H1 (cell line): ENCODE measurements at regions not wholly inside any gene's neighbourhood (a gene's known extent, or its start where the extent isn't known, plus 50 kb on each side); places are given as distances from the start of the nearest gene placed in this dataset.

Source experiments
- CTCF ChIA-PET: fragments of 300-600 bp; sonication (Branson Sonifier 250); formaldehyde crosslinking; loops from one replicate; lab custom pipeline; 2021; ENCODE audit not compliant: partially characterized antibody; lab: Charles Lee
- POLR2A ChIA-PET: fragments of 300-600 bp; sonication (Branson Sonifier 250); formaldehyde crosslinking; loops from one replicate; lab custom pipeline; 2021; ENCODE audit warnings: inconsistent platforms; ENCODE audit not compliant: partially characterized antibody; lab: Charles Lee
- DNase-seq, 2 experiments: peaks; one replicate each; pipeline versions ENCODE4 v3.0.0 to v3.0.0-alpha.2; 2010 to 2022; ENCODE audit warnings: low spot score in 2 of 2, low read depth in 1 of 2, mixed read lengths in 1 of 2
- FAIRE-seq: peaks from 2 replicates; lab custom pipeline; 2011; peaks lifted over from hg19 to GRCh38; lab: Jason Lieb, UNC
- H2AFZ ChIP-seq: 2 replicates; pipeline ENCODE4 v1.8.1; 2012; ENCODE audit warnings: low read length, inconsistent platforms
- H2AK5ac ChIP-seq: 2 replicates; pipeline ENCODE4 v1.6.1; 2013; ENCODE audit warnings: low read depth, low read length
- H2BK120ac ChIP-seq: replicated peaks from 2 replicates; pipeline ENCODE3; 2013; ENCODE audit warnings: low read depth, low read length, inconsistent platforms
- H2BK12ac ChIP-seq: 2 replicates; pipeline ENCODE4 v1.6.1; 2013; ENCODE audit warnings: low read depth, low read length
- H2BK15ac ChIP-seq: 2 replicates; pipeline ENCODE4 v1.6.1; 2013; ENCODE audit warnings: low read length
- H2BK20ac ChIP-seq: 2 replicates; pipeline ENCODE4 v1.6.1; 2013; ENCODE audit warnings: low read length
- H2BK5ac ChIP-seq: 2 replicates; pipeline ENCODE4 v1.6.1; 2013; ENCODE audit warnings: low read depth, low read length
- H3K14ac ChIP-seq: 2 replicates; pipeline ENCODE4 v1.6.1; 2013; ENCODE audit warnings: inconsistent platforms; ENCODE audit not compliant: insufficient read length
- H3K18ac ChIP-seq: 2 replicates; pipeline ENCODE4 v1.6.1; 2013; ENCODE audit warnings: low read length; ENCODE audit errors: extremely low read depth
- H3K23ac ChIP-seq: 2 replicates; pipeline ENCODE4 v1.6.1; 2013; ENCODE audit warnings: inconsistent platforms; ENCODE audit not compliant: insufficient read length
- H3K23me2 ChIP-seq: 2 replicates; pipeline ENCODE4 v1.6.1; 2013; ENCODE audit warnings: low read depth, low read length
- H3K27ac ChIP-seq: 2 replicates; pipeline ENCODE4 v1.6.1; 2011; ENCODE audit warnings: low read depth, low read length, inconsistent platforms
- H3K27me3 ChIP-seq, 4 experiments: replicated peaks in 1 of 4; 1 replicate in 1 of 4; 2 replicates in 3 of 4; pipeline versions ENCODE4 v1.6.1 to v1.8.1; 2011 to 2013; ENCODE audit warnings: low read length in 3 of 4, mild to moderate bottlenecking in 3 of 4, inconsistent platforms in 2 of 4, mixed read lengths in 2 of 4, moderate library complexity in 1 of 4; ENCODE audit not compliant: control insufficient read depth in 3 of 4, insufficient read depth in 3 of 4; ENCODE audit errors: extremely low read depth in 1 of 4
- H3K36me3 ChIP-seq, 4 experiments: 2 replicates each; pipeline versions ENCODE4 v1.6.1 to v1.8.1; 2011 to 2013; ENCODE audit warnings: mild to moderate bottlenecking in 4 of 4, low read length in 3 of 4, moderate library complexity in 2 of 4, control low read depth in 1 of 4, inconsistent platforms in 1 of 4; ENCODE audit not compliant: insufficient read depth in 4 of 4, control insufficient read depth in 2 of 4
- H3K4ac ChIP-seq: replicated peaks from 2 replicates; pipeline ENCODE3; 2013; ENCODE audit warnings: low read length, low read depth, mixed read lengths, inconsistent platforms; ENCODE audit not compliant: insufficient read length
- H3K4me1 ChIP-seq, 4 experiments: replicated peaks in 1 of 4; 1 replicate in 1 of 4; 2 replicates in 3 of 4; pipeline versions ENCODE4 v1.6.1 to v1.8.1; 2011 to 2013; ENCODE audit warnings: low read length in 3 of 4, inconsistent platforms in 2 of 4, mixed read lengths in 1 of 4; ENCODE audit not compliant: insufficient read depth in 4 of 4, control insufficient read depth in 3 of 4
- H3K4me2 ChIP-seq, 2 experiments: 2 replicates each; pipeline versions ENCODE4 v1.6.1 to v1.8.1; 2011 to 2013; ENCODE audit warnings: low read depth in 2 of 2, low read length in 2 of 2, control low read depth in 1 of 2, inconsistent platforms in 1 of 2, mild to moderate bottlenecking in 1 of 2; ENCODE audit not compliant: insufficient read depth in 1 of 2
- H3K4me3 ChIP-seq, 4 experiments: fragments of 200-600, 300-600 bp in 1 of 4; sonication (generic), shearing (Covaris generic), sonication (Bioruptor Twin) in 1 of 4; 2 replicates each; pipeline versions ENCODE4 v1.5.1 to v1.8.1; 2011 to 2016; ENCODE audit warnings: low read length in 4 of 4, low read depth in 3 of 4, control low read depth in 2 of 4, inconsistent platforms in 2 of 4, mild to moderate bottlenecking in 2 of 4, mixed read lengths in 1 of 4, moderate library complexity in 1 of 4; ENCODE audit not compliant: insufficient read depth in 2 of 4; ENCODE audit errors: extremely low read depth in 1 of 4
- H3K56ac ChIP-seq: replicated peaks from 2 replicates; pipeline ENCODE3; 2013; ENCODE audit warnings: low read depth, mild to moderate bottlenecking, mixed read lengths, low read length, inconsistent platforms; ENCODE audit not compliant: insufficient read length
- H3K79me1 ChIP-seq: 2 replicates; pipeline ENCODE4 v1.6.1; 2013; ENCODE audit warnings: low read depth, low read length, control low read depth
- H3K79me2 ChIP-seq, 2 experiments: 2 replicates each; pipeline versions ENCODE4 v1.6.1 to v1.8.1; 2012 to 2013; ENCODE audit warnings: low read length in 2 of 2, mild to moderate bottlenecking in 2 of 2, inconsistent platforms in 1 of 2; ENCODE audit not compliant: insufficient read depth in 2 of 2, control insufficient read depth in 1 of 2
- H3K9ac ChIP-seq, 4 experiments: replicated peaks in 1 of 4; 1 replicate in 1 of 4; 2 replicates in 3 of 4; pipeline versions ENCODE4 v1.6.1 to v1.8.1; 2011 to 2013; ENCODE audit warnings: low read depth in 3 of 4, low read length in 3 of 4, control low read depth in 2 of 4, mild to moderate bottlenecking in 2 of 4, moderate library complexity in 2 of 4, inconsistent platforms in 1 of 4; ENCODE audit errors: extremely low read depth in 1 of 4
- H3K9me3 ChIP-seq, 2 experiments: 2 replicates each; pipeline versions ENCODE4 v1.6.1 to v1.8.1; 2012 to 2013; ENCODE audit warnings: mild to moderate bottlenecking in 2 of 2, moderate library complexity in 2 of 2, control low read depth in 1 of 2, inconsistent platforms in 1 of 2, low read depth in 1 of 2, low read length in 1 of 2, mixed read lengths in 1 of 2; ENCODE audit not compliant: insufficient read depth in 2 of 2
- H4K20me1 ChIP-seq, 2 experiments: replicated peaks in 1 of 2; 2 replicates each; pipeline versions ENCODE3 to v1.8.1; 2011 to 2013; ENCODE audit warnings: inconsistent platforms in 2 of 2, low read length in 2 of 2, mild to moderate bottlenecking in 1 of 2; ENCODE audit not compliant: insufficient read depth in 2 of 2, control insufficient read depth in 1 of 2
- H4K5ac ChIP-seq: 2 replicates; pipeline ENCODE4 v1.6.1; 2013; ENCODE audit warnings: low read length, low read depth, mixed read lengths, inconsistent platforms; ENCODE audit not compliant: insufficient read length
- H4K8ac ChIP-seq: 2 replicates; pipeline ENCODE4 v1.8.0; 2013; ENCODE audit warnings: mild to moderate bottlenecking, moderate library complexity, low read length, inconsistent platforms; ENCODE audit not compliant: insufficient read depth; ENCODE audit errors: extremely low read depth
- H4K91ac ChIP-seq: replicated peaks from 2 replicates; pipeline ENCODE3; 2013; ENCODE audit warnings: low read length, mixed read lengths, inconsistent platforms; ENCODE audit not compliant: insufficient read length
- BRCA1 ChIP-seq: IDR thresholded peaks from 2 replicates; pipeline ENCODE4 v1.6.1; 2012; ENCODE audit warnings: low read depth, low read length, improper control_type of control experiment
- CBX5 ChIP-seq: fragments of 300-800, 300-1000 bp; sonication (generic); IDR thresholded peaks from 2 replicates; pipeline ENCODE4 v1.7.1; 2016; ENCODE audit warnings: antibody characterized with exemption, low read length, low read depth
- CHD1 ChIP-seq: IDR thresholded peaks from 2 replicates; pipeline ENCODE4 v1.6.1; 2012; ENCODE audit warnings: low read depth, low read length, improper control_type of control experiment
- CTBP2 ChIP-seq: IDR thresholded peaks from 2 replicates; pipeline ENCODE4 v1.7.0; 2011; ENCODE audit warnings: borderline replicate concordance, mild to moderate bottlenecking, moderate library complexity, mixed read lengths, low read length; ENCODE audit not compliant: insufficient read depth, insufficient read length
- RAD21 ChIP-seq, 2 experiments: IDR thresholded peaks in 1 of 2; conservative IDR thresholded peaks in 1 of 2; 2 replicates each; pipeline ENCODE4 v1.6.1; 2011; ENCODE audit warnings: low read depth in 2 of 2, low read length in 2 of 2, improper control_type of control experiment in 1 of 2, inconsistent platforms in 1 of 2, mild to moderate bottlenecking in 1 of 2, moderate library complexity in 1 of 2
- TAF7 ChIP-seq: optimal IDR thresholded peaks from 2 replicates; pipeline ENCODE3; 2011; ENCODE audit warnings: low read depth, mild to moderate bottlenecking, inconsistent platforms, low read length, moderate library complexity, borderline replicate concordance
- TEAD4 ChIP-seq: IDR thresholded peaks from 2 replicates; pipeline ENCODE4 v1.6.1; 2012; ENCODE audit warnings: low read depth, low read length, inconsistent platforms, mixed read lengths
- ZNF274 ChIP-seq: IDR thresholded peaks from 2 replicates; pipeline ENCODE4 v1.7.0; 2012; ENCODE audit warnings: low read length, borderline replicate concordance; ENCODE audit errors: extremely low read depth
- WGBS, 2 experiments: shearing (Covaris generic) in 1 of 2; methylation state at CpG; one replicate each; pipeline versions ENCODE4 v1.1.6 to v1.1.7; 2013 to 2015; ENCODE audit warnings: low lambda C conversion rate in 2 of 2, mixed read lengths in 2 of 2, inconsistent platforms in 1 of 2, low coverage in 1 of 2, missing lambda C conversion rate in 1 of 2; ENCODE audit not compliant: insufficient replicate concordance in 2 of 2, insufficient coverage in 1 of 2, insufficient read length in 1 of 2; ENCODE audit errors: extremely low coverage in 1 of 2, missing lambda C conversion rate in 1 of 2; 5-methylcytosine and 5-hydroxymethylcytosine counted together
- TF ChIP-seq, protein P1 (sequence below): IDR thresholded peaks from 2 replicates; pipeline ENCODE4 v1.6.1; 2012; ENCODE audit warnings: inconsistent platforms
- TF ChIP-seq, protein P2 (sequence below): IDR thresholded peaks from 2 replicates; pipeline ENCODE4 v1.6.1; 2012; ENCODE audit warnings: low read length, inconsistent platforms

DNA sequence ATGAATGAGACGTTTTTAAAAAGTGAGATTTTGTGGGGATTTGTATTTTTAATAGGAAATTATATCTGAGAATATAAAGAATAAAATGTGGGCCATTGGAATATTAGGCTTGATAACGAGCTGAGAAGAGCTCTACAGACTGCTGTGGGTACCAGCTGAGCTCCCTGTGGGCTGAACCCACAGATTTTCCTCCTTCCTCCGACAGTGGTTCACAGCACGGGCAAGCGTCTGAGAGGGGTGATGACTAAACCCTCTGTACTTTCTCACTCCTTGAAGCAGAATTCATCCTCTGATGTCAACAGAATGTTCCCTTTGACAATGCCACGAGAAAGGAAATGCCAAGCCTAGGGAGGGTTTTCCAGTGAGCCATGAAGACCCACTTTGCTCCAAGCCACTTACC lies 102.7 kb upstream of the AJAP1 start (continued):
- no peak for TF ChIP-seq CBX5

- Histone ChIP-seq H2BK120ac (no peak overlapping the region), H2BK5ac (no peak overlapping the region), H2BK15ac (no peak overlapping the region), H3K79me1 (no peaks in the 10 kb centered on the region), H4K91ac (no peak overlapping the region), H3K36me3 (no peaks in the 10 kb centered on the region), H3K4me1 (no peaks in the 10 kb centered on the region), H2AFZ (no peak overlapping the region), H3K18ac (no peak overlapping the region), H3K56ac (no peak overlapping the region), H4K8ac (no peak overlapping the region), H3K4me3 (no peak overlapping the region), H2BK20ac (no peak overlapping the region), H3K27ac (no peak overlapping the region), H3K4ac (no peak overlapping the region), H3K4me2 (no peak overlapping the region), H3K9me3 (peaks cover 16 to 34% of the 10 kb centered on the region in 2 experiments), H3K14ac (no peak overlapping the region), H3K79me2 (no peaks in the 10 kb centered on the region), H2AK5ac (no peak overlapping the region), H3K23me2 (no peaks in the 10 kb centered on the region), H3K9ac (no peak overlapping the region), H4K5ac (no peak overlapping the region), H3K27me3 (no peaks in the 10 kb centered on the region), H3K23ac (no peak overlapping the region), H4K20me1 (no peaks in the 10 kb centered on the region), H2BK12ac (no peak overlapping the region)
- CTCF ChIA-PET = no interaction called here
- POLR2A ChIA-PET = no interaction called here
- no peak for DNase-seq
- 75% methylated on average over 4 of the region's 4 CpGs; no CpG with 5 or more reads in 1 of the 2 experiments for WGBS, 2 experiments
- no peak for FAIRE-seq
- TF ChIP-seq RAD21 (IDR thresholded peaks at IDR 0.05 in 1 of 2, conservative IDR thresholded peaks at IDR 0.05 in 1 of 2; ENCODE audit: low read depth in 2 of 2, low read length in 2 of 2) (no peak), CHD1 (no peak), TAF7 (no peak), BRCA1 (no peak), ZNF274 (no peak), TEAD4 (no peak), CTBP2 (no peak)
- TF ChIP-seq, protein P1, sequence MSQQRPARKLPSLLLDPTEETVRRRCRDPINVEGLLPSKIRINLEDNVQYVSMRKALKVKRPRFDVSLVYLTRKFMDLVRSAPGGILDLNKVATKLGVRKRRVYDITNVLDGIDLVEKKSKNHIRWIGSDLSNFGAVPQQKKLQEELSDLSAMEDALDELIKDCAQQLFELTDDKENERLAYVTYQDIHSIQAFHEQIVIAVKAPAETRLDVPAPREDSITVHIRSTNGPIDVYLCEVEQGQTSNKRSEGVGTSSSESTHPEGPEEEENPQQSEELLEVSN = no peak
- TF ChIP-seq, protein P2, sequence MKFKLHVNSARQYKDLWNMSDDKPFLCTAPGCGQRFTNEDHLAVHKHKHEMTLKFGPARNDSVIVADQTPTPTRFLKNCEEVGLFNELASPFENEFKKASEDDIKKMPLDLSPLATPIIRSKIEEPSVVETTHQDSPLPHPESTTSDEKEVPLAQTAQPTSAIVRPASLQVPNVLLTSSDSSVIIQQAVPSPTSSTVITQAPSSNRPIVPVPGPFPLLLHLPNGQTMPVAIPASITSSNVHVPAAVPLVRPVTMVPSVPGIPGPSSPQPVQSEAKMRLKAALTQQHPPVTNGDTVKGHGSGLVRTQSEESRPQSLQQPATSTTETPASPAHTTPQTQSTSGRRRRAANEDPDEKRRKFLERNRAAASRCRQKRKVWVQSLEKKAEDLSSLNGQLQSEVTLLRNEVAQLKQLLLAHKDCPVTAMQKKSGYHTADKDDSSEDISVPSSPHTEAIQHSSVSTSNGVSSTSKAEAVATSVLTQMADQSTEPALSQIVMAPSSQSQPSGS = no peak
Observed at GRCh38 chr1:4553761-4554160, 100.6 kb upstream of the AJAP1 start.
